Stimulated activated effector memory CD8-positive, alpha-beta T cell treated with anti-CD3 and anti-CD28 coated beads, Interleukin-12 subunit alpha, Interleukin-12 subunit beta, amount 100 ng/mL, for 72 hours (primary cell): ENCODE measurements at regions not wholly inside any gene's neighbourhood (a gene's known extent, or its start where the extent isn't known, plus 50 kb on each side); places are given as distances from the start of the nearest gene placed in this dataset.

Experiments
- ATAC-seq: fragments of 150-1000 bp; cut with Tn5 transposase; 2 replicates; pipeline ENCODE4 v1.10.0; 2021
- DNase-seq, 2 donors: peaks; one replicate each; pipeline ENCODE4 v3.0.0; 2021 to 2022; ENCODE audit warnings: low spot score in 2 of 2
- H3K27ac Mint-ChIP-seq: one replicate; pipeline ENCODE4 v1.8.0; 2022; ENCODE audit warnings: mild to moderate bottlenecking, mixed read lengths
- H3K36me3 Mint-ChIP-seq: one replicate; pipeline ENCODE4 v1.8.0; 2022; ENCODE audit warnings: mild to moderate bottlenecking, mixed read lengths
- H3K4me1 Mint-ChIP-seq: one replicate; pipeline ENCODE4 v1.8.0; 2022; ENCODE audit warnings: mixed read lengths
- H3K4me3 Mint-ChIP-seq: one replicate; pipeline ENCODE4 v1.8.0; 2022; ENCODE audit warnings: mild to moderate bottlenecking, mixed read lengths
- H3K9me3 Mint-ChIP-seq: one replicate; pipeline ENCODE4 v1.8.0; 2022; ENCODE audit warnings: mixed read lengths

DNA sequence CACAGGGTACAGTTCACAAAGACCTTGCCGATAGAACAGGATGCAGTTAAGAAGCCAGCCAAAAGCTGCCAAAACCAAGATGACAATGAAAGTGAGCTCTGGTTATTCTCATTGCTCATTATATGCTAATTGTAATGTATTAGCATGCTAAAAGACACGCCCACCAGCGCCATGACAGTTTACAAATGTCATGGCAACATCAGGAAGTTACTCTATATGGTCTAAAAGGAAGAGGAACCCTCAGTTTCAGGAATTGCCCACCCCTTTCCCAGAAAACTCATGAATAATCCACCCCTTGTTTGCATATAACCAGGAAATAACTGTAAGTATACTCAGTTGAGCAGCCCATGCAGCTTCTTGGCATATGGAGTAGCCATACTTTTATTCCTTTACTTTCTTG is 748.7 kb downstream of the QKI start:
- no peaks in the 10 kb centered on the region for H3K4me1 Mint-ChIP-seq
- no peaks in the 10 kb centered on the region for H3K36me3 Mint-ChIP-seq
- H3K9me3 Mint-ChIP-seq = peaks cover 4% of the 10 kb centered on the region
- no peak overlapping the region for H3K4me3 Mint-ChIP-seq
- ATAC-seq (no peak), DNase-seq (no peak)
- H3K27ac Mint-ChIP-seq = no peak overlapping the region

DNA sequence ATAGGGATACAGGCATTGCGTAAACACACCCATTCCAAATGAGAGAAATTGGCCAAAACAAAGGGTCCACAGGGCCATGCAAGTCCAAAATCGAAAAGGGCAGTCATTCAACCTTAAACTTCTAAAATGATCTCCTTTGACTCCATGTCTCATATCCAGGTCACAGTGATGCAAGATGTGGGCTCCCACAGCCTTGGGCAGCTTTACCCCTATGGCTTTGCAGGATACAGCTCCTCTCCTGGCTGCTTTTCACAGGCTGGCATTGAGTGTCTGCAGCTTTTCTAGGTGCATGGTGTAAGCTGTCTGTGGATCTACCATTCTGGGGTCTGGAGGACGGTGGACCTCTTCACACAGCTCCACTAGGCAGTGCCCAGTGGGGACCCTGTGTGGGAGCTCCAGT is 744.5 kb downstream of the QKI start:
- Mint-ChIP-seq H3K4me1 (no peaks in the 10 kb centered on the region), H3K9me3 (peaks cover 13% of the 10 kb centered on the region), H3K27ac (no peak overlapping the region), H3K4me3 (no peak overlapping the region), H3K36me3 (no peaks in the 10 kb centered on the region)
- DNase-seq = no peak
- no peak for ATAC-seq

DNA sequence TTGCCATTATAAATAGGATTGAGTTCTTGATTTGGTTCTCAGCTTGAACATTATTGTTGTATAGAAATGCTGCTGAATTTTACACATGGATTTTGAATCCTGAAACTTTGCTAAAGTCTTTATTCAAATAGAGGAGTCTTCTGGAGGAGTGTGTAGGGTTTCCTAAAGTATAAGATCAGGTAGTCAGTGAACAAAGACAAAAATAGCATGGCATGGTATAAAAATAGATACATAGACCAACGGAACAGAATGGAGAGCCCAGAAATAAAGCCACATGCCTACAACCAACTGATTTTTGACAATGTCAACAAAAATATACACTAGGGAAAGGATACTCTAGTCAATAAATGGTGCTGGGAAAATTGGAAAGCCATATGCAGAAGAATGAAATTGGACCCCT is 740.1 kb downstream of the QKI start:
- Mint-ChIP-seq H3K36me3 (no peaks in the 10 kb centered on the region), H3K4me3 (no peak overlapping the region), H3K4me1 (no peaks in the 10 kb centered on the region), H3K9me3 (peaks cover 9% of the 10 kb centered on the region), H3K27ac (no peak overlapping the region)
- ATAC-seq (no peak), DNase-seq (no peak)

GRCh38 chr6:164152611-164153010 is 738.1 kb downstream of the QKI start:
- Mint-ChIP-seq H3K4me1 (no peaks in the 10 kb centered on the region), H3K9me3 (peaks cover 5% of the 10 kb centered on the region), H3K27ac (no peak overlapping the region), H3K36me3 (no peaks in the 10 kb centered on the region), H3K4me3 (no peak overlapping the region)
- DNase-seq (no peak), ATAC-seq (no peak)

GRCh38 chr6:164151161-164152120 is 736.9 kb downstream of the QKI start:
- no peak overlapping the region for H3K27ac Mint-ChIP-seq
- no peak for ATAC-seq
- no peak overlapping the region for H3K4me3 Mint-ChIP-seq
- no peaks in the 10 kb centered on the region for H3K4me1 Mint-ChIP-seq
- peaks cover 1% of the 10 kb centered on the region for H3K9me3 Mint-ChIP-seq
- DNase-seq = no peak
- H3K36me3 Mint-ChIP-seq = no peaks in the 10 kb centered on the region

GRCh38 chr6:164150232-164150631 is 735.7 kb downstream of the QKI start:
- ATAC-seq (no peak), DNase-seq (no peak)
- H3K4me1 Mint-ChIP-seq = no peaks in the 10 kb centered on the region
- H3K27ac Mint-ChIP-seq = no peak overlapping the region
- no peaks in the 10 kb centered on the region for H3K36me3 Mint-ChIP-seq
- no peak overlapping the region for H3K4me3 Mint-ChIP-seq
- no peaks in the 10 kb centered on the region for H3K9me3 Mint-ChIP-seq

GRCh38 chr6:164148788-164149187 is 734.3 kb downstream of the QKI start:
- H3K4me1 Mint-ChIP-seq = no peaks in the 10 kb centered on the region
- ATAC-seq (no peak), DNase-seq (no peak)
- H3K36me3 Mint-ChIP-seq = no peaks in the 10 kb centered on the region
- H3K4me3 Mint-ChIP-seq = no peak overlapping the region
- no peaks in the 10 kb centered on the region for H3K9me3 Mint-ChIP-seq
- no peak overlapping the region for H3K27ac Mint-ChIP-seq

GRCh38 chr6:164144316-164144715 is 729.8 kb downstream of the QKI start:
- DNase-seq (no peak), ATAC-seq (no peak)
- Mint-ChIP-seq H3K36me3 (no peaks in the 10 kb centered on the region), H3K9me3 (no peaks in the 10 kb centered on the region), H3K4me3 (no peak overlapping the region), H3K27ac (no peak overlapping the region), H3K4me1 (no peaks in the 10 kb centered on the region)

DNA sequence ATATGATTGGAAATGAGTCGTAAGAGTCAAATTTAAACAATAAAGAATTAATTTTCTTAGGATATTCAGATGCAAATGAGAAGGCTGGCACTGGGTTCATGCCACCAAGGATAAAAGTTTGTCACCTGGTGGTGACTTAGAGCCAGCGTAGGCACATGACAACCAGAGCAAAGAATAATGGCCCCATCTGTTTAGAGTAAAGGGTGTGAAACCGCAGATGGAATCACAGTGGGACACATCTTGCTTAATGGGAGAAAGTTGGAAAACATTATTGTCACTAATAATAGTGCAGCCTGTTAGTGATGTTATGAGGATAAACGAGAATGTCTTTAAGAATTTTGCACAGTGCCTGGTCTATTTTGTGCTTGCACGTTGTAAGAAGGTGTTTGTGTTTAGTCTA is 727.8 kb downstream of the QKI start:
- Mint-ChIP-seq H3K9me3 (no peaks in the 10 kb centered on the region), H3K36me3 (no peaks in the 10 kb centered on the region), H3K27ac (no peak overlapping the region), H3K4me3 (no peak overlapping the region), H3K4me1 (no peaks in the 10 kb centered on the region)
- DNase-seq = no peak
- ATAC-seq = no peak

DNA sequence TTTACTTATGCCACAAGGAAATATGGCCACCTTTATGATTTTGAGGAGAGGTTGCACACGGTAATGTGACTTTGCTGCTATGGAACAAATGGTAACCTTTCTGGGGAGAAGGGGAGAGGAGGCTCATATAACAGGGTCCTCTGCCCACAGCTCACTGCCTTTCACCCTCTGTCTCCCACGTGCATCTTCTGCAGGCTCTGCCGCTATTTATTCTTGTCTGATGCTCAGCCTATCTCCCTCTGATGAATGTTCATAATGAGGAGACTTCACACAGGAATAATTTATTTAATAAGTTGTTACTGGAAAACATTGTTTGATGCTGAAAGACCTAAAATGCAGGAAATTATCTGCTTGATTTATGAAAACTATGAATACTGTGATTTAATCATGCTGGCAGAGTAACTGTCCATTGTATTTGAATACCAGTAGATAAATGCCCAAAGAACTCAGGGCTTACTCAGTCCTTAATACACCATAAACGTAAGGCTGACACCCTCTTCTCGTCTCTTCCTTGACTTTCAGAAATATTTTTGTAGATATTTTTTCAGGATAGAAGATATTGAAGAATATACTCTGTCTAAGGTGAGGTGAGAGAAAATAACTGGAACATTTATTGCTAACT is 721.1 kb downstream of the QKI start:
- DNase-seq = no peak
- no peak overlapping the region for H3K4me3 Mint-ChIP-seq
- H3K9me3 Mint-ChIP-seq = no peaks in the 10 kb centered on the region
- H3K27ac Mint-ChIP-seq = no peak overlapping the region
- no peaks in the 10 kb centered on the region for H3K36me3 Mint-ChIP-seq
- H3K4me1 Mint-ChIP-seq = no peaks in the 10 kb centered on the region
- ATAC-seq = no peak

DNA sequence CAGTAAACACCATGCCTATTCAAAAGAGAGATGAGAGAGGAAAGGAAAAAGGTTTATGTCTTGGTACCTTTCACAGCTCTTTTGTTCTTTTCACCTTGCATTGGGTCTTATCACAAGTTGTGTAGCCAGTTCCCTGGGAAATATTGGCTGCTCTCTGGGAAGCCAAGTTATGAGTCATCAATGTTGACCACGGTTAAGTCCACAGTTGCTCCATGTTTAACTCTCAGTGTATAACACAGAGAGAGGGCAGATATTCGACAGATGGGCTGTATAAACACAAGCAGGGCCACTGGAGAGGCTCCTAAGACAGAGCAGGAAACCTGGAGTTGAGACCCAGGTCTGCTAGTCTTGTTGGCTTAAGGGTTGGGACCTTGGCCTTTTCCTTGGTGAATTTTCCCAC is 718.6 kb downstream of the QKI start:
- no peak for DNase-seq
- Mint-ChIP-seq H3K36me3 (no peaks in the 10 kb centered on the region), H3K9me3 (no peaks in the 10 kb centered on the region), H3K27ac (no peak overlapping the region), H3K4me3 (no peak overlapping the region), H3K4me1 (no peaks in the 10 kb centered on the region)
- peak; percentile 15 for ATAC-seq

GRCh38 chr6:164130585-164130984 is 716.1 kb downstream of the QKI start:
- Mint-ChIP-seq H3K4me1 (no peaks in the 10 kb centered on the region), H3K9me3 (peaks cover under 1% of the 10 kb centered on the region), H3K36me3 (no peaks in the 10 kb centered on the region), H3K27ac (no peak overlapping the region), H3K4me3 (no peak overlapping the region)
- DNase-seq = no peak
- ATAC-seq = no peak

GRCh38 chr6:164130151-164130550 is 715.6 kb downstream of the QKI start:
- no peak overlapping the region for H3K27ac Mint-ChIP-seq
- no peak overlapping the region for H3K4me3 Mint-ChIP-seq
- peaks cover 3% of the 10 kb centered on the region for H3K9me3 Mint-ChIP-seq
- no peaks in the 10 kb centered on the region for H3K4me1 Mint-ChIP-seq
- no peaks in the 10 kb centered on the region for H3K36me3 Mint-ChIP-seq
- ATAC-seq = peak; percentile 46
- DNase-seq = no peak

- no peaks in the 10 kb centered on the region for H3K36me3 Mint-ChIP-seq
- no peak overlapping the region for H3K4me3 Mint-ChIP-seq
- peaks cover 3% of the 10 kb centered on the region for H3K9me3 Mint-ChIP-seq
- ATAC-seq (no peak), DNase-seq (no peak)
- H3K4me1 Mint-ChIP-seq = no peaks in the 10 kb centered on the region
- no peak overlapping the region for H3K27ac Mint-ChIP-seq
These were observed 714.7 kb downstream of the QKI start for GRCh38 chr6:164129218-164129617.

DNA sequence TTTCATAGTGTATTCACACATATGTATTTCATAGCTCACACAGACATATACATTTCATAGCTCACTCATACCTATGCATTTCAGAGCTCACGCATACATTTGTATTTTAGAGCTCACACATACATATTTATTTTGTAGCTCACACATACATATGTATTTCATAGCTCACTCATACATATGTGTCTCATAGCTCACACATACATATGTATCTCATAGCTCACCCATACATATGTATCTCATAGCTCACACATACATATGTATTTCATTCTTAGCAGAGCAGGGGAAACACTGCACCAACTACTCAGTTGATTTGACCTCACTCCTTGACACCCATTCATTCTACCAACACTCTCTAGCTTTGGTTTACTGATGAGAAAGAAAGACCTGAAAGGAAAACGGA is 713.6 kb downstream of the QKI start:
- no peak for ATAC-seq
- no peak for DNase-seq
- Mint-ChIP-seq H3K9me3 (peaks cover 3% of the 10 kb centered on the region), H3K27ac (no peak overlapping the region), H3K36me3 (no peaks in the 10 kb centered on the region), H3K4me3 (no peak overlapping the region), H3K4me1 (no peaks in the 10 kb centered on the region)

GRCh38 chr6:164124986-164125385 is 710.5 kb downstream of the QKI start:
- Mint-ChIP-seq H3K4me3 (no peak overlapping the region), H3K9me3 (peaks cover 3% of the 10 kb centered on the region), H3K36me3 (no peaks in the 10 kb centered on the region), H3K4me1 (no peaks in the 10 kb centered on the region), H3K27ac (no peak overlapping the region)
- ATAC-seq (no peak), DNase-seq (no peak)
